SK-N-SH (cell line): ENCODE measurements at regions not wholly inside any gene's neighbourhood (a gene's known extent, or its start where the extent isn't known, plus 50 kb on each side); places are given as distances from the start of the nearest gene placed in this dataset.

Experiments used
- CTCF ChIA-PET: fragments of 300-600, 350-600 bp; formaldehyde crosslinking; extraction: SDS; loops from one replicate; lab custom pipeline; 2021; lab: Yijun Ruan, JAX
- POLR2A ChIA-PET: fragments of 350-600 bp; sonication (Branson Sonifier 250); formaldehyde crosslinking; extraction: SDS; loops from one replicate; lab custom pipeline; 2020; ENCODE audit warnings: antibody characterized with exemption, inconsistent platforms; lab: Yijun Ruan, JAX
- DNase-seq: peaks from one replicate; pipeline ENCODE4 v3.0.0; 2012
- H2AFZ ChIP-seq: fragments of 200-600 bp; sonication (generic); 2 replicates; pipeline ENCODE4 v1.8.1; 2016; ENCODE audit warnings: antibody characterized with exemption, mild to moderate bottlenecking, low read depth
- H3F3A ChIP-seq: fragments of 200-600 bp; sonication (generic); replicated peaks from 2 replicates; pipeline ENCODE3; 2016; ENCODE audit warnings: antibody characterized with exemption, mild to moderate bottlenecking; ENCODE audit not compliant: insufficient read depth
- H3K27ac ChIP-seq, 2 experiments: fragments of 200-500 bp in 1 of 2; fragments of 200-600 bp in 1 of 2; sonication (Bioruptor generic) in 1 of 2; sonication (generic), shearing (Covaris generic) in 1 of 2; 2 replicates each; pipeline versions ENCODE4 v1.5.1 to v1.6.1; 2014 to 2016; ENCODE audit warnings: low read depth in 2 of 2, inconsistent platforms in 1 of 2, low read length in 1 of 2, mild to moderate bottlenecking in 1 of 2, mixed read lengths in 1 of 2
- H3K27me3 ChIP-seq: fragments of 200-600 bp; sonication (generic), shearing (Covaris generic); 2 replicates; pipeline ENCODE4 v1.6.1; 2016; ENCODE audit warnings: mixed run types; ENCODE audit not compliant: insufficient read depth
- H3K36me3 ChIP-seq, 2 experiments: fragments of 200-500 bp in 1 of 2; fragments of 200-600 bp in 1 of 2; sonication (Bioruptor generic) in 1 of 2; sonication (generic) in 1 of 2; replicated peaks in 1 of 2; 2 replicates each; pipeline versions ENCODE3 to v1.5.1; 2014 to 2016; ENCODE audit warnings: low read length in 1 of 2, mild to moderate bottlenecking in 1 of 2; ENCODE audit not compliant: insufficient read depth in 2 of 2, control insufficient read depth in 1 of 2
- H3K4me1 ChIP-seq, 2 experiments: fragments of 200-500 bp in 1 of 2; fragments of 200-600 bp in 1 of 2; sonication (Bioruptor generic) in 1 of 2; sonication (generic), shearing (Covaris generic) in 1 of 2; 2 replicates each; pipeline versions ENCODE4 v1.5.1 to v1.6.1; 2014 to 2016; ENCODE audit warnings: low read depth in 1 of 2, low read length in 1 of 2, mixed run types in 1 of 2; ENCODE audit not compliant: insufficient read depth in 2 of 2, control insufficient read depth in 1 of 2
- H3K4me2 ChIP-seq: fragments of 200-600 bp; sonication (generic), shearing (Covaris generic); 2 replicates; pipeline ENCODE4 v1.6.1; 2017; ENCODE audit warnings: mixed run types
- H3K4me3 ChIP-seq, 2 experiments: fragments of 200-500 bp in 1 of 2; fragments of 200-600 bp in 1 of 2; sonication (Bioruptor generic) in 1 of 2; sonication (generic), shearing (Covaris generic) in 1 of 2; 2 replicates each; pipeline versions ENCODE4 v1.5.1 to v1.8.1; 2014 to 2016; ENCODE audit warnings: low read depth in 2 of 2, inconsistent platforms in 1 of 2, low read length in 1 of 2, mild to moderate bottlenecking in 1 of 2, mixed read lengths in 1 of 2, moderate library complexity in 1 of 2
- H3K79me2 ChIP-seq: fragments of 200-600 bp; sonication (generic); 2 replicates; pipeline ENCODE4 v1.8.1; 2017; ENCODE audit warnings: mild to moderate bottlenecking; ENCODE audit not compliant: insufficient read depth
- H3K9ac ChIP-seq: fragments of 200-600 bp; sonication (generic); 2 replicates; pipeline ENCODE4 v1.6.1; 2017; ENCODE audit warnings: mixed run types
- H3K9me2 ChIP-seq: fragments of 200-600 bp; sonication (generic); 2 replicates; pipeline ENCODE4 v1.6.1; 2017; ENCODE audit warnings: mixed run types
- H3K9me3 ChIP-seq: fragments of 200-600 bp; sonication (generic); 2 replicates; pipeline ENCODE4 v1.6.1; 2017; ENCODE audit warnings: mixed run types, mild to moderate bottlenecking, moderate library complexity
- H4K20me1 ChIP-seq: fragments of 200-600 bp; sonication (generic); 2 replicates; pipeline ENCODE4 v1.6.1; 2017; ENCODE audit warnings: mild to moderate bottlenecking, mixed run types; ENCODE audit not compliant: insufficient read depth
- CTCF ChIP-seq: fragments of 200-600 bp; sonication (generic); IDR thresholded peaks from 2 replicates; pipeline ENCODE4 v1.6.1; 2017; ENCODE audit warnings: antibody characterized with exemption, mild to moderate bottlenecking, moderate library complexity
- EP300 ChIP-seq, 2 experiments: IDR thresholded peaks; 2 replicates each; pipeline versions ENCODE4 v1.4.0 to v1.6.1; 2012; ENCODE audit warnings: borderline replicate concordance in 1 of 2, low read depth in 1 of 2, low read length in 1 of 2
- GATA2 ChIP-seq: sonication (generic); formaldehyde crosslinking; IDR thresholded peaks from 2 replicates; pipeline ENCODE4 v1.5.0; 2020; ENCODE audit warnings: mild to moderate bottlenecking, missing genetic modification reagents
- JUND ChIP-seq: IDR thresholded peaks from 2 replicates; pipeline ENCODE4 v1.4.0; 2012
- MAX ChIP-seq: IDR thresholded peaks from 2 replicates; pipeline ENCODE4 v1.4.0; 2012; ENCODE audit warnings: low read depth
- MXI1 ChIP-seq: IDR thresholded peaks from 2 replicates; pipeline ENCODE4 v1.6.1; 2012; ENCODE audit warnings: mild to moderate bottlenecking, low read depth, low read length, improper control_type of control experiment
- POLR2AphosphoS5 ChIP-seq: IDR thresholded peaks from 2 replicates; pipeline ENCODE4 v1.6.1; 2012; ENCODE audit warnings: low read depth, low read length
- RAD21 ChIP-seq: IDR thresholded peaks from 2 replicates; pipeline ENCODE4 v1.6.1; 2012; ENCODE audit warnings: mild to moderate bottlenecking, low read length
- REST ChIP-seq: IDR thresholded peaks from 2 replicates; pipeline ENCODE4 v1.6.1; 2012; ENCODE audit warnings: mild to moderate bottlenecking, low read depth, low read length, moderate library complexity
- TAF1 ChIP-seq: IDR thresholded peaks from 2 replicates; pipeline ENCODE4 v1.6.1; 2012; ENCODE audit warnings: low read depth, mild to moderate bottlenecking, low read length, moderate library complexity, borderline replicate concordance
- TCF12 ChIP-seq: IDR thresholded peaks from 2 replicates; pipeline ENCODE4 v1.4.0; 2012
- TEAD4 ChIP-seq: IDR thresholded peaks from 2 replicates; pipeline ENCODE4 v1.4.0; 2012; ENCODE audit warnings: mild to moderate bottlenecking, borderline replicate concordance; ENCODE audit not compliant: insufficient read depth
- USF1 ChIP-seq: IDR thresholded peaks from 2 replicates; pipeline ENCODE4 v1.4.0; 2012; ENCODE audit warnings: low read depth, borderline replicate concordance
- USF2 ChIP-seq: fragments of 150-350 bp; IDR thresholded peaks from 2 replicates; pipeline ENCODE4 v1.6.1; 2017; ENCODE audit warnings: antibody characterized with exemption, low read length, low read depth, borderline replicate concordance
- ZBTB33 ChIP-seq: IDR thresholded peaks from 2 replicates; pipeline ENCODE4 v1.4.0; 2012; ENCODE audit warnings: low read depth, borderline replicate concordance
- WGBS: methylation state at CpG from one replicate; pipeline ENCODE4 v1.1.6; 2017; ENCODE audit warnings: low lambda C conversion rate; 5-methylcytosine and 5-hydroxymethylcytosine counted together

GRCh38 chr6:156634951-156635371 lies 142.2 kb upstream of the ARID1B start:
- no peaks in the 10 kb centered on the region for H3K27me3 ChIP-seq
- H3K9me3 ChIP-seq = no peaks in the 10 kb centered on the region
- H3K27ac ChIP-seq = no peak overlapping the region
- no peak overlapping the region for H3K4me2 ChIP-seq
- no peaks in the 10 kb centered on the region for H4K20me1 ChIP-seq
- no peaks in the 10 kb centered on the region for H3K4me1 ChIP-seq
- peak overlapping the region; percentile 2; the same call in 1 of the 2 replicates for H2AFZ ChIP-seq
- ChIA-PET CTCF (no interaction called here), POLR2A (no interaction called here)
- TF ChIP-seq MAX = no peak
- no peak for TF ChIP-seq GATA2 (CRISPR knock-in tag)
- TF ChIP-seq USF2 = no peak
- no peak for TF ChIP-seq CTCF
- WGBS = 86% methylated on average over 9 of the region's 9 CpGs
- H3K79me2 ChIP-seq = no peaks in the 10 kb centered on the region
- no peaks in the 10 kb centered on the region for H3F3A ChIP-seq
- DNase-seq = no peak
- H3K4me3 ChIP-seq = no peak overlapping the region
- no peaks in the 10 kb centered on the region for H3K9me2 ChIP-seq
- no peaks in the 10 kb centered on the region for H3K36me3 ChIP-seq
- H3K9ac ChIP-seq = no peak overlapping the region

GRCh38 chr6:156634048-156634447 lies 143.1 kb upstream of the ARID1B start:
- Histone ChIP-seq H3K4me2 (no peak overlapping the region), H3K9me2 (no peaks in the 10 kb centered on the region), H3K79me2 (no peaks in the 10 kb centered on the region), H3K27me3 (no peaks in the 10 kb centered on the region), H3K9me3 (no peaks in the 10 kb centered on the region), H4K20me1 (no peaks in the 10 kb centered on the region), H3K36me3 (no peaks in the 10 kb centered on the region), H3K4me1 (no peaks in the 10 kb centered on the region), H3K4me3 (no peak overlapping the region), H3K9ac (no peak overlapping the region), H3F3A (no peaks in the 10 kb centered on the region), H2AFZ (no peak overlapping the region), H3K27ac (no peak overlapping the region)
- ChIA-PET CTCF (interaction anchor here (0.6 kb wide), 1 partner anchor 31 kb away, joined by 3 read pairs; no protein-coding TSS in a partner anchor), POLR2A (no interaction called here)
- no peak for DNase-seq
- WGBS = 74% methylated on average over 3 of the region's 4 CpGs
- TF ChIP-seq TEAD4 (no peak), TCF12 (no peak), POLR2AphosphoS5 (no peak), REST (no peak), TAF1 (no peak), GATA2 (CRISPR knock-in tag) (no peak), JUND (no peak), RAD21 (no peak), EP300 (IDR thresholded peaks at IDR 0.05; ENCODE audit: borderline replicate concordance in 1 of 2, low read depth in 1 of 2, low read length in 1 of 2) (no peak), USF1 (no peak), ZBTB33 (no peak), MXI1 (no peak), CTCF (no peak)
